A673 (cell line): ENCODE measurements at regions not wholly inside any gene's neighbourhood (a gene's known extent, or its start where the extent isn't known, plus 50 kb on each side); places are given as distances from the start of the nearest gene placed in this dataset.

ENCODE experiments used
- EZH2 ChIP-seq: fragments of 200-600 bp; sonication (generic); IDR thresholded peaks from 2 replicates; pipeline ENCODE4 v1.6.1; 2017; ENCODE audit warnings: borderline replicate concordance, low read depth, mild to moderate bottlenecking, mixed read lengths, antibody characterized with exemption, low read length; ENCODE audit not compliant: poor library complexity, severe bottlenecking
- TF ChIP-seq, protein P1 (sequence below): fragments of 300-800, 200-600 bp; sonication (generic); conservative IDR thresholded peaks from 2 replicates; pipeline ENCODE4 v1.5.1; 2017; ENCODE audit warnings: low read depth, mild to moderate bottlenecking, antibody characterized with exemption, low read length, moderate library complexity, mixed read lengths

GRCh38 chr14:21822109-21822508 lies 148.5 kb upstream of the OR4E1 start:
- TF ChIP-seq, protein P1, sequence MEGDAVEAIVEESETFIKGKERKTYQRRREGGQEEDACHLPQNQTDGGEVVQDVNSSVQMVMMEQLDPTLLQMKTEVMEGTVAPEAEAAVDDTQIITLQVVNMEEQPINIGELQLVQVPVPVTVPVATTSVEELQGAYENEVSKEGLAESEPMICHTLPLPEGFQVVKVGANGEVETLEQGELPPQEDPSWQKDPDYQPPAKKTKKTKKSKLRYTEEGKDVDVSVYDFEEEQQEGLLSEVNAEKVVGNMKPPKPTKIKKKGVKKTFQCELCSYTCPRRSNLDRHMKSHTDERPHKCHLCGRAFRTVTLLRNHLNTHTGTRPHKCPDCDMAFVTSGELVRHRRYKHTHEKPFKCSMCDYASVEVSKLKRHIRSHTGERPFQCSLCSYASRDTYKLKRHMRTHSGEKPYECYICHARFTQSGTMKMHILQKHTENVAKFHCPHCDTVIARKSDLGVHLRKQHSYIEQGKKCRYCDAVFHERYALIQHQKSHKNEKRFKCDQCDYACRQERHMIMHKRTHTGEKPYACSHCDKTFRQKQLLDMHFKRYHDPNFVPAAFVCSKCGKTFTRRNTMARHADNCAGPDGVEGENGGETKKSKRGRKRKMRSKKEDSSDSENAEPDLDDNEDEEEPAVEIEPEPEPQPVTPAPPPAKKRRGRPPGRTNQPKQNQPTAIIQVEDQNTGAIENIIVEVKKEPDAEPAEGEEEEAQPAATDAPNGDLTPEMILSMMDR = no peak
- TF ChIP-seq EZH2 = no peak
